Esophagus mucosa (tissue), 1 donor: ENCODE measurements at regions not wholly inside any gene's neighbourhood (a gene's known extent, or its start where the extent isn't known, plus 50 kb on each side); places are given as distances from the start of the nearest gene placed in this dataset.

Experiments used
- ATAC-seq: fragments of 200-7000 bp; cut with Tn5 transposase; one replicate; pipeline ENCODE4 v1.9.1; 2020
- donor health status: DM: yes; HTN: yes; CAD: no.

GRCh38 chr21:38955495-38955894 is 149.8 kb downstream of the ETS2 start:
- ATAC-seq, result peak; percentile 85

GRCh38 chr21:38954588-38955004 is 148.9 kb downstream of the ETS2 start:
- no peak for ATAC-seq

GRCh38 chr21:38953516-38953915 is 147.8 kb downstream of the ETS2 start:
- ATAC-seq, result no peak

DNA sequence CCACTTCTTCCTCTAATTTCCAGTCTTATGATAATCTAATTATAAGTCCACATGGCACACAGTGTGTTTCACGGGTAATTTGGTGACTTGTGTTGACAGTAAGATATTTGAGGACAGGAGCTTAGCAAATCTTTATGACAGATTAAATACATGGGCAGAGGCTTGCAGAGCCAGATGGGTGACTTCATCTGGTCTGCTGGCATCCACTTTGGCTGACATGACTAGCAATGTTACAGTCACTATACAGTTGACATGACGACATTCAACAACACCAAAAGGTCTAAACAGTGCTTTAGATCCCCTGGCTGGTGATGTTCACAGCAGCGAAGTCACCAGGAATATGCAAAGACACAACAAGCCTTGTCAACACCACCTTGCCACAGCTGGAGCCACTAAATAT is 147.2 kb downstream of the ETS2 start:
- peak; percentile 58 for ATAC-seq

DNA sequence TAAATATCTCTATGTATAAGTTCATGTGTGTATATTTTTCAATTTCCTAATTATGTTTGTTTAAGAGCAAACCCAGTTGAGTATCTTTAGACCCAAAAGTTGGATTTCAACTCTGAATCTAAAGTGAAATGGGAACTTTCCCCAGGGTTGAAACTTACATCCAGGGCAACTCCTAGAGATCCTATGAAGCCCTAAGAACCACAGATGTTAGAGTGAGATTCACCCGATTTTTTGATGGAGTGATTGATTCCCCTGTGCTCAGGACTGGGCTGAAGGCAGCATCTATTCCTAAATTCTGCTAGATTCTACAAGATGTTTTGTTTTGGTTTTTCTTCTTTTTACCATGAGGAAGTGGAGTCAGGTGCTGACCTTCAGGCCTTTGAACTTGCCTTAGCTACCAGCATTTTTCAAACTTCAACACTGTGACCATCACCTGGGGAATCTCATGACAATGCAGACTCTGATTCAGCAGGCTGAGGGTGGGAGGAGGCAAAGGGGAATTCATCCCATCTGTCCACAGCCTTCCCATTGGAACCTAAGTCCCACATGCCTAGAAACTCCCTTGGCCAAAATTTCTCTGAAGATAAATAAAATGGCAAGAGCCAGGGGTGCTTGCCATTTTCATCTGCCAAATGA is 145.5 kb downstream of the ETS2 start:
- no peak for ATAC-seq

DNA sequence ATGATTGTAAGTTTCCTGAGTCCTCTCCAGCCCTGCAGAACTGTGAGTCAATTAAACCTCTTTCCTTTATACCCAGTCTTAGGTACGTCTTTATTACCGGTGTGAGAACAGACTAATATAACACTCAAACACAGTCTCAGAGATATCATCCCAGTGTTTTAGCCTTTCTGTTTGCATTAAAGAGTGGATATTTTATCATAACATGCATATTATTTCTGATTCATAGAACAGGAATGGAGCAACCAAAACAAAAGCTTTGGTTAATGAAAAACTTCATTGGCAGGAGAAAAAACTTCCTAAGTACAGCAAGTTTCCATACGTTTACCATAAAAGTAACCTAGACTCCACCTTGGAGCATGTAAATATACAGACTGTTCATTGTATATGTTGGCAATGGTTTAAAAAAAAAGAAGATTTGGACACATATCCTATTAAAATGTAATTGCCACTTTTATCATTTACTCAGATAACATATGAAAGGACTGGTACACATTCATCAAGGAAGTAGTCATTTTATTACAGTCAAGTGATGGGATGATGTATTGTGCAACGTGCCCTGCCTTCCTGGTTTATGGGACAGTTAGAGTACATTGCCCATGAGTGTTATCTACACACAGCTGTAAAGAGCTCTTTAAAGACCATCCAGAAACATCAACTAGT is 144.8 kb downstream of the ETS2 start:
- ATAC-seq, result no peak

DNA sequence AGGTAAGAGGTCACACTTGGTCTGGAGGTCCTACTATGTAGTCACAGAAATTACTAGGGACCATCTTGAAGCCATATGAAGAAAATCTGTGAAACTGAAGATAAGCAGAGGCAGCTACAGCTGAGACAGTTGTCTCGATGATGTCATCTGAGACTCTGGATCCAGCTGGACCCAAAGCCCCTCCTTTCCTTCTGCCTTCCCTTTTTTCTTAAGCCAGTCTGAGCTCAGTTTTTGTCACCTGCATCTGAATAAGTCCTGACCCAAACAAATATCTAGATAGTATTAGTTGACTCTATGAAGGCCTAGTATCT is 143.3 kb downstream of the ETS2 start:
- ATAC-seq, result no peak

GRCh38 chr21:38948377-38949069 is 142.8 kb downstream of the ETS2 start:
- peak; percentile 61 for ATAC-seq

- ATAC-seq, result no peak
Measured at GRCh38 chr21:38945545-38946245, 140.0 kb downstream of the ETS2 start.

- no peak for ATAC-seq
Measured at GRCh38 chr21:38944903-38945302, 139.2 kb downstream of the ETS2 start.

DNA sequence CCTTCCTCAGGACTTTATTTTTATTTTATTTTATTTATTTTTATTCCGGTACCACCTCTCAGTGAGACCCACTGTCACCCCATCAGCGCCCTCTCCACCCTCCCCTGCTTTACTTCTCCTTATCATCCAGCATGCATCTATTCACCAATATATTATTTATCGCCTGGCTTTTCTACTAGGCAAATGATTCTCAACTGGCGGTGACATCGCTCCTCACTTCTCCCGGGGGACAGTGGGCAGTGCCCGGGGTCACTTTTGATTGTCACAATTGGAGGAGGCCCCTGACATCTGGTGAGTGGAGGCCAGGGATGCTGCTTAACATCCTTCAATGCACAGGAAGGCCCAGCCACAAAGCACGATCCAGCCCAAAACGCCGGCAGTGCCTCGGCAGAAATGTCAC is 138.7 kb downstream of the ETS2 start:
- ATAC-seq, result no peak

GRCh38 chr21:38942748-38943211 is 137.1 kb downstream of the ETS2 start:
- no peak for ATAC-seq

DNA sequence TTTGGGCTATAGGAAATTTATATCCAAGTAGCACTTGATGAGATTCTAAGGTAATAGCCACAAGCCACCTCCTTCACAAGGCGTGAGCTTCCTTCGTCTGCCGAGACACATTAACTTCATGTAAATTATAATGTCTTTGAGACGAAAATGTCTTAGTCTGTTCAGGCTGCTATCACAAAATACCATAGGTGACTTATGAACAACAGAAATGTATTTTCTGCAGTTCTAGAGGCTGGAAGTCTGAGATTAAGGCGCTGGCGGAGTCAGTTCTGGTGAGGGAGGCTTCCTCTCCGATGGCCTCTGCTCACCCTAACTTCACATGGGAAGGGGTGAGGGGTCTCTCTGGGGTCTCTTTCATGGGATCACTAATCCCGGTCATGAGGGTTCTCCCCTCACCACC is 133.0 kb downstream of the ETS2 start:
- no peak for ATAC-seq

- no peak for ATAC-seq
Measured at GRCh38 chr21:38938343-38938742, 132.6 kb downstream of the ETS2 start.

DNA sequence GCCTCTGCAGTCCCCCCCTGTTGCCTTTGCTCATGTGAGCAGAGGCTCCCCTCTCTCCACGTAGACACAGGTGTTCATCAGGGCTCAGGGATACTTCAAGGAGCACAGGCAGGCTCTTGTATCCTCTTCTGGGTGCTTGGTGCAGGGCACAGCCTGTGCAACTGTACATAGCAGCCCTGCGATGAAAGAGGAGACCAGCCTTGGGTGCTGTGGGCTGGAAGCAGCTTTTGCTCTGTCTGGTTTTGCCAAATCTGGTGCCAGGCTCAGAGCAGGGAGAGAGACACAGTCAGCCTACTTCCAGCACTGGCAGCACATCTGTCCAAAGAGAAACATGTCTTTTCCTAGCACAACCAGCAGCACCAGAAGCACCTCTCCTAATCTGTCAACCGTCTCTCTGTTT is 132.1 kb downstream of the ETS2 start:
- no peak for ATAC-seq

DNA sequence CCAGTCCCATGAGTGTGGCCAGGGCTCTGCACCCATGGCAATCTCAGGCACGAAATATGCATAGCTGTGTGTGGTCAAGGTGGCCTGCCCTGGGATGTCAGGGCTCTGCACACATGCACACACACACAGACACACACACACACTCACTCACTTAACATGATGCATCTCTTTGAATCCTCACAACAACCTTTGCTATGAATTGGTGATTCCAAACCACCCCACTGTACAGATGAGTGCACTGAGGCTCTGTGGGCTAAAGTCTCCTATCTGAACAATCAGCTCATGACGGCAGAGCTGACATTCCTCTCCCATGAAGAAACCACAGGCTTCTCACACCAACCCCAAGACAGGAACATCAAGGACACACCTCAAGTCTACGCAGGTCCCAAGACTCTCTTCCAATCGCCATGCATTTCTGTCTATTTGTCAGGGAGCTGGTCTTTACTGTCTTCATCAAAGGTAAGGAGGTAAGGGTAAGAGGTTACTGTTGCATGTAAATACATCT is 131.6 kb downstream of the ETS2 start:
- no peak for ATAC-seq

DNA sequence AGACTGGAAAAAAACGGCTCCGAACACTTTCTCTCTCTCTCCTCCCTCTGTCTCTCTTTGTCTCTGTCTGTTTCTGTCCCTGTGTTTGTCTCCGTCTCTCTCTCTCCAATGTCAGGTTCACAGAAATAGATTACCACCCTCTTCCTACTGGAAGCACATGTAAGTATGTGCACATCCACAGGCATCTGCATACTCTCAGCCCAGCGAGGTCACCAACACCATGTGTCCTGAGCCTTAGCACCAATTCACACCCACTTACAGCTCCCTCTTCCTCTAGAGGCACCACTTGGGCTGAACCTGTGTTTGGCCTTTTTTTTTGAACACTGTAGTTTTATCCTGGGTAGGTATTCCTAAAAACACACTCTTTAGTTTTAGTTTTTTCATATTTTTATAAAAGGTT is 130.5 kb downstream of the ETS2 start:
- no peak for ATAC-seq

DNA sequence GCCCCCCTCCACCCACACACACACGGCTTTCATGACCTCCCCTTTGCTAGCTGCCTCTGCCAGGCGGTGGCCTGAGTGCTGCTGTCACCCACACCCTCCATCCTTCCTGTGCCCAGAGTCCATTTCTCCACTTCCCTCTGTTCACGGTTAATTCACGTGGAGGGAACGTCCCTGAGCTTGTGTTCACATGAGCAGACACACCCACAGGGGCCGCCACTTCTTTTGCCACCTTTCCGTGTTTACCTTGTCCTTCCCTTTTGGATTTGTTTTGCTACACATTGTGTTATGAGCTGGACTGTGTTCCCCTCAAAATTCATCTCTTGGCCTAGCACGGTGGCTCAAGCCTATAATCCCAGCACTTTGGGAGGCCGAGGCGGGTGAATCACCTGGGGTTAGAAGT is 128.0 kb downstream of the ETS2 start:
- no peak for ATAC-seq

DNA sequence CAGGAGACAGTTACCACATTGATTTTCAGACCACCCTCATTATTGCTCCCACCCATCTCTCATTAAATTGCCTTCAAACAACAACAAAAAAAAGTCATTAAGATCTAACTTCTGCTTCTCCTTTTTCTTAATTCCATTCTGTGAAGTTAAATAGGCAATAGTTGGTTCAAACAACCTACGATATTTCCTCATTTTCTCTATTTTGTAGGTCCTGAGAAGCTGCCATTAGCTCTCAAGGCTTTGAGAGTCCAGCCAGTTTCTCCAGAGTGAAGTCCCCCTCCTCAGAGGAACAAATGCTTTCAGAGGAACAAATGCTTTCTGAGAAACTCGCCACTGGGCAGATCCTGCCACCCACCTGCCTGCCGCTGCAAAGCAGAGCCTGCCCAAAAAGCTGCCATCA is 125.6 kb downstream of the ETS2 start:
- no peak for ATAC-seq

- no peak for ATAC-seq
Measured at GRCh38 chr21:38930853-38931252, 125.1 kb downstream of the ETS2 start.

DNA sequence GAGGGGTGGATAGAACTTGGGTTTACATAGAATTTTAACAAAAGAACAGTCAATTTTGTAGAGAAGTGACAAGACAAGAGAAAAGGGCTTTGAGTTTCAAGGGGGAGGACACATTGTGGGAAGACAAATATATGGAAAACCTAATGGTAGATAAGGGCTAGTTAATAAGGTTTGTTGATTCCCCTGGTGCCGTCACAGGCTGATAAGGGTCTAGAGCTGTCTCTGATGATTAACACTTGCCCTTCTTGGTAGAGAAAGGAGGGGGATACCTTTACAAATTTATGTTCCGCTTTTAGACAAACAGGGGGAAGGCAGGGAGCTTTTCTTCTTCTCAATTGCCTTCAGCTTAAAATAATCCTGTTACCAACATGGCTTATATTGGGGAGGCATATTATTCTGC is 124.3 kb downstream of the ETS2 start:
- no peak for ATAC-seq

GRCh38 chr21:38929652-38930051 is 123.9 kb downstream of the ETS2 start:
- ATAC-seq, result no peak

GRCh38 chr21:38929142-38929541 is 123.4 kb downstream of the ETS2 start:
- ATAC-seq, result no peak
